Thyroid gland (tissue), 4 donors: ENCODE measurements at regions not wholly inside any gene's neighbourhood (a gene's known extent, or its start where the extent isn't known, plus 50 kb on each side); places are given as distances from the start of the nearest gene placed in this dataset.

Source experiments
- DNase-seq, 2 donors: peaks; one replicate each; pipeline ENCODE4 v3.0.0-alpha.2; 2019
- H3K27ac ChIP-seq, 3 donors: fragments of 200-600 bp; sonication (generic); 1 replicate in 2 of 3; 2 replicates in 1 of 3; pipeline ENCODE4 v1.5.1; 2016 to 2019; ENCODE audit warnings: mild to moderate bottlenecking in 1 of 3, moderate library complexity in 1 of 3
- H3K27me3 ChIP-seq: fragments of 200-600 bp; sonication (generic); one replicate; pipeline ENCODE4 v1.5.1; 2019
- H3K36me3 ChIP-seq, 2 donors: fragments of 200-600 bp; sonication (generic); one replicate each; pipeline ENCODE4 v1.5.1; 2016 to 2019
- H3K4me1 ChIP-seq, 2 donors: fragments of 200-600 bp; sonication (generic); one replicate each; pipeline ENCODE4 v1.5.1; 2017 to 2019
- H3K4me3 ChIP-seq, 3 donors: fragments of 200-600 bp; sonication (generic); replicated peaks in 1 of 3; 1 replicate in 2 of 3; 2 replicates in 1 of 3; pipeline ENCODE4 v1.5.1; 2016; ENCODE audit warnings: mild to moderate bottlenecking in 1 of 3
- H3K9me3 ChIP-seq: fragments of 200-600 bp; sonication (generic); one replicate; pipeline ENCODE4 v1.5.1; 2017
- POLR2A ChIP-seq, 2 donors: fragments of 450-650 bp; IDR thresholded peaks; one replicate each; pipeline ENCODE4 v1.6.1; 2017; ENCODE audit warnings: antibody characterized with exemption in 2 of 2, mild to moderate bottlenecking in 2 of 2, moderate library complexity in 1 of 2
- WGBS, 2 donors: methylation state at CpG; one replicate each; pipeline ENCODE4 v1.1.5; 2017; 5-methylcytosine and 5-hydroxymethylcytosine counted together
- intact Hi-C: fragments of 100-400 bp; cut with DNase I; formaldehyde crosslinking; loops from one replicate; pipeline ENCODE4 v1.15.1; 2023
- TF ChIP-seq, protein P1 (sequence below), 6 experiments: fragments of 200-600 bp in 3 of 6; fragments of 450-650 bp in 3 of 6; sonication (generic) in 3 of 6; IDR thresholded peaks; one replicate each; pipeline ENCODE4 v1.5.1; 2016 to 2019; ENCODE audit warnings: antibody characterized with exemption in 6 of 6, mild to moderate bottlenecking in 2 of 6, inconsistent platforms in 1 of 6, moderate library complexity in 1 of 6

GRCh38 chr2:176821350-176821749 lies 391.2 kb upstream of the HNRNPA3 start:
- Histone ChIP-seq H3K27me3 (no peaks in the 10 kb centered on the region), H3K27ac (no peak overlapping the region), H3K4me1 (no peaks in the 10 kb centered on the region), H3K4me3 (no peak overlapping the region), H3K9me3 (no peaks in the 10 kb centered on the region), H3K36me3 (no peaks in the 10 kb centered on the region)
- DNase-seq: no peak
- WGBS, 2 donors: 94 to 100% methylated on average over 4 of the region's 4 CpGs
- intact Hi-C loops: no loop called here
- TF ChIP-seq POLR2A (IDR thresholded peaks at IDR 0.05): no peak
- TF ChIP-seq, protein P1, sequence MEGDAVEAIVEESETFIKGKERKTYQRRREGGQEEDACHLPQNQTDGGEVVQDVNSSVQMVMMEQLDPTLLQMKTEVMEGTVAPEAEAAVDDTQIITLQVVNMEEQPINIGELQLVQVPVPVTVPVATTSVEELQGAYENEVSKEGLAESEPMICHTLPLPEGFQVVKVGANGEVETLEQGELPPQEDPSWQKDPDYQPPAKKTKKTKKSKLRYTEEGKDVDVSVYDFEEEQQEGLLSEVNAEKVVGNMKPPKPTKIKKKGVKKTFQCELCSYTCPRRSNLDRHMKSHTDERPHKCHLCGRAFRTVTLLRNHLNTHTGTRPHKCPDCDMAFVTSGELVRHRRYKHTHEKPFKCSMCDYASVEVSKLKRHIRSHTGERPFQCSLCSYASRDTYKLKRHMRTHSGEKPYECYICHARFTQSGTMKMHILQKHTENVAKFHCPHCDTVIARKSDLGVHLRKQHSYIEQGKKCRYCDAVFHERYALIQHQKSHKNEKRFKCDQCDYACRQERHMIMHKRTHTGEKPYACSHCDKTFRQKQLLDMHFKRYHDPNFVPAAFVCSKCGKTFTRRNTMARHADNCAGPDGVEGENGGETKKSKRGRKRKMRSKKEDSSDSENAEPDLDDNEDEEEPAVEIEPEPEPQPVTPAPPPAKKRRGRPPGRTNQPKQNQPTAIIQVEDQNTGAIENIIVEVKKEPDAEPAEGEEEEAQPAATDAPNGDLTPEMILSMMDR (IDR thresholded peaks at IDR 0.05): no peak

DNA sequence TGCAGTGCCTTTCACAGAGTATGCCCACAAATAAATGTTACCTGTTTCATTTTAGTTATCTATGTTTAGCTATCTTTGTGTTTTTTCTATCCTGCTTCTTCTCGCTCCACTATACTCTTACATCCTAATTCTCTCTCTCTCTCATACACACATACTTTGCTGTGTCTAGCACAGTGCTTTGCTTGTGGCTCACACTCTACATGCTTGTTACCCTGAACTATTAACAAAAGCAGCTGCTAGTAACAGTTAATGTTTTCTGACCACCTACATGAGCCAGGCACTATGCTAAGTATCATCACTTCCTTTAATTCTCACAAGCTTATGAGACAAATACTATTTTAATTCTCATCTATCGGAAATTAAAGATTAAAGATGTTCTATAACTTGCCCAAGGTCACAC lies 390.5 kb upstream of the HNRNPA3 start:
- WGBS, 2 donors: 76 to 92% methylated on average over 2 of the region's 2 CpGs
- no peak for TF ChIP-seq POLR2A (IDR thresholded peaks at IDR 0.05)
- TF ChIP-seq, protein P1 (IDR thresholded peaks at IDR 0.05): no peak
- intact Hi-C loops: no loop called here
- Histone ChIP-seq H3K4me1 (no peaks in the 10 kb centered on the region), H3K9me3 (no peaks in the 10 kb centered on the region), H3K27me3 (no peaks in the 10 kb centered on the region), H3K36me3 (no peaks in the 10 kb centered on the region), H3K27ac (no peak overlapping the region), H3K4me3 (no peak overlapping the region)
- no peak for DNase-seq

DNA sequence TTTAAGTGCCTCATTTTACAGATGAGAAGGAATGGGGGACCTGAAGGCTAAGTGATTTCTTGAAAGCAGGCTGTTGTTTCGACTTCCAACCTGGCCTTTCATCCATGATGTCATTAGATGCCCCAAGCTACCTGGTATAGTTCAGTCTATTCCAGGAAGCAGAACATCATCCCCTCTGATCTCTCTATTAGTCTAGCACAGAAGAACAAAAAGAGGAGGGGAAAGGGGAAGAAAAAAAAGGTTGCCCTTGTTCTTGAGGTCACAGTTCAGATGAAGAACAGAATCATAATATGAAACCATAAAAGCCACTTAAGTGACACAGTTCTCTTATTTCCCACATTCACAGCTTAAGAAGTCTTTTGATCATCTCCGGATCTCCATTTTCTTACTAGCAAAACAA lies 386.2 kb upstream of the HNRNPA3 start:
- no peak for DNase-seq
- H3K27me3 ChIP-seq: no peaks in the 10 kb centered on the region
- no peaks in the 10 kb centered on the region for H3K4me1 ChIP-seq
- no peaks in the 10 kb centered on the region for H3K9me3 ChIP-seq
- H3K4me3 ChIP-seq: no peak overlapping the region
- no peaks in the 10 kb centered on the region for H3K36me3 ChIP-seq
- TF ChIP-seq, protein P1 (IDR thresholded peaks at IDR 0.05): no peak
- no peak for TF ChIP-seq POLR2A (IDR thresholded peaks at IDR 0.05)
- intact Hi-C loops: no loop called here
- 82 to 84% methylated on average over 2 of the region's 2 CpGs for WGBS, 2 donors
- no peak overlapping the region for H3K27ac ChIP-seq

GRCh38 chr2:176826984-176827668 lies 385.5 kb upstream of the HNRNPA3 start:
- Histone ChIP-seq H3K4me3 (no peak overlapping the region), H3K27me3 (no peaks in the 10 kb centered on the region), H3K27ac (no peak overlapping the region), H3K4me1 (no peaks in the 10 kb centered on the region), H3K9me3 (no peaks in the 10 kb centered on the region), H3K36me3 (no peaks in the 10 kb centered on the region)
- WGBS, 2 donors: 92 to 93% methylated on average over 9 of the region's 9 CpGs
- no peak for TF ChIP-seq POLR2A (IDR thresholded peaks at IDR 0.05)
- TF ChIP-seq, protein P1 (IDR thresholded peaks at IDR 0.05): no peak
- no peak for DNase-seq
- intact Hi-C loops: no loop called here

GRCh38 chr2:176830362-176830761 lies 382.2 kb upstream of the HNRNPA3 start:
- Histone ChIP-seq H3K4me3 (no peak overlapping the region), H3K27me3 (no peaks in the 10 kb centered on the region), H3K9me3 (no peaks in the 10 kb centered on the region), H3K4me1 (no peaks in the 10 kb centered on the region), H3K36me3 (no peaks in the 10 kb centered on the region), H3K27ac (no peak overlapping the region)
- intact Hi-C loops: no loop called here
- no peak for TF ChIP-seq POLR2A (IDR thresholded peaks at IDR 0.05)
- TF ChIP-seq, protein P1 (IDR thresholded peaks at IDR 0.05): no peak
- 44 to 47% methylated on average over 3 of the region's 3 CpGs for WGBS, 2 donors
- no peak for DNase-seq
